ENCODE measurements at regions not wholly inside any gene's neighbourhood (a gene's known extent, or its start where the extent isn't known, plus 50 kb on each side); places are given as distances from the start of the nearest gene placed in this dataset.

DNA sequence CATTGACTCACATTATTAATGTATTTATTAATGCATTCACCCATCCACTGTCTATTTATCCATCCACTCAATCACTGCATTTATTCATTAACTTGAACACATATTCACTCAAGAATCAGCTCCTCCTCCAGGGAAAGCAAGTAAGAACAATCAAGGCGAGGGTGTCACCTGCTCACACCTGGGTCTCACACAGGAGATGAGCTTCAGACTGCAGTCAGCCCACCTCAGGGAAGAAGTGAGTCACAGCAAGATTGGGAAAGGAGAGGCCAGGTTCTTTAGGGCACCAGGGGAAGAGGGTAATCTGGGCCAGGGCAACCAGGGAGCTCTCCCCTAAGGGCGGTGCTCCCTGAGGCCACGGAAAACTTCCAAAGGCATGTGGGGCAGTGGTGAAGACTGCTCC lies 367.3 kb downstream of the BCL11B start:
- TF ChIP-seq, protein P1, sequence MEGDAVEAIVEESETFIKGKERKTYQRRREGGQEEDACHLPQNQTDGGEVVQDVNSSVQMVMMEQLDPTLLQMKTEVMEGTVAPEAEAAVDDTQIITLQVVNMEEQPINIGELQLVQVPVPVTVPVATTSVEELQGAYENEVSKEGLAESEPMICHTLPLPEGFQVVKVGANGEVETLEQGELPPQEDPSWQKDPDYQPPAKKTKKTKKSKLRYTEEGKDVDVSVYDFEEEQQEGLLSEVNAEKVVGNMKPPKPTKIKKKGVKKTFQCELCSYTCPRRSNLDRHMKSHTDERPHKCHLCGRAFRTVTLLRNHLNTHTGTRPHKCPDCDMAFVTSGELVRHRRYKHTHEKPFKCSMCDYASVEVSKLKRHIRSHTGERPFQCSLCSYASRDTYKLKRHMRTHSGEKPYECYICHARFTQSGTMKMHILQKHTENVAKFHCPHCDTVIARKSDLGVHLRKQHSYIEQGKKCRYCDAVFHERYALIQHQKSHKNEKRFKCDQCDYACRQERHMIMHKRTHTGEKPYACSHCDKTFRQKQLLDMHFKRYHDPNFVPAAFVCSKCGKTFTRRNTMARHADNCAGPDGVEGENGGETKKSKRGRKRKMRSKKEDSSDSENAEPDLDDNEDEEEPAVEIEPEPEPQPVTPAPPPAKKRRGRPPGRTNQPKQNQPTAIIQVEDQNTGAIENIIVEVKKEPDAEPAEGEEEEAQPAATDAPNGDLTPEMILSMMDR (IDR thresholded peaks at IDR 0.05; ENCODE audit: poor library complexity, severe bottlenecking): no peak
- TF ChIP-seq POLR2AphosphoS5 (IDR thresholded peaks at IDR 0.05) (no peak), EP300 (conservative IDR thresholded peaks at IDR 0.05; ENCODE audit: poor library complexity, severe bottlenecking) (no peak), EZH2 (IDR thresholded peaks at IDR 0.05; ENCODE audit: borderline replicate concordance, insufficient read depth, low read length, poor library complexity, severe bottlenecking) (no peak), SMC3 (conservative IDR thresholded peaks at IDR 0.05; ENCODE audit: poor library complexity) (no peak), RAD21 (conservative IDR thresholded peaks at IDR 0.05) (no peak), TAF1 (IDR thresholded peaks at IDR 0.05; ENCODE audit: low read depth) (no peak)
- TF ChIP-seq, protein P2, sequence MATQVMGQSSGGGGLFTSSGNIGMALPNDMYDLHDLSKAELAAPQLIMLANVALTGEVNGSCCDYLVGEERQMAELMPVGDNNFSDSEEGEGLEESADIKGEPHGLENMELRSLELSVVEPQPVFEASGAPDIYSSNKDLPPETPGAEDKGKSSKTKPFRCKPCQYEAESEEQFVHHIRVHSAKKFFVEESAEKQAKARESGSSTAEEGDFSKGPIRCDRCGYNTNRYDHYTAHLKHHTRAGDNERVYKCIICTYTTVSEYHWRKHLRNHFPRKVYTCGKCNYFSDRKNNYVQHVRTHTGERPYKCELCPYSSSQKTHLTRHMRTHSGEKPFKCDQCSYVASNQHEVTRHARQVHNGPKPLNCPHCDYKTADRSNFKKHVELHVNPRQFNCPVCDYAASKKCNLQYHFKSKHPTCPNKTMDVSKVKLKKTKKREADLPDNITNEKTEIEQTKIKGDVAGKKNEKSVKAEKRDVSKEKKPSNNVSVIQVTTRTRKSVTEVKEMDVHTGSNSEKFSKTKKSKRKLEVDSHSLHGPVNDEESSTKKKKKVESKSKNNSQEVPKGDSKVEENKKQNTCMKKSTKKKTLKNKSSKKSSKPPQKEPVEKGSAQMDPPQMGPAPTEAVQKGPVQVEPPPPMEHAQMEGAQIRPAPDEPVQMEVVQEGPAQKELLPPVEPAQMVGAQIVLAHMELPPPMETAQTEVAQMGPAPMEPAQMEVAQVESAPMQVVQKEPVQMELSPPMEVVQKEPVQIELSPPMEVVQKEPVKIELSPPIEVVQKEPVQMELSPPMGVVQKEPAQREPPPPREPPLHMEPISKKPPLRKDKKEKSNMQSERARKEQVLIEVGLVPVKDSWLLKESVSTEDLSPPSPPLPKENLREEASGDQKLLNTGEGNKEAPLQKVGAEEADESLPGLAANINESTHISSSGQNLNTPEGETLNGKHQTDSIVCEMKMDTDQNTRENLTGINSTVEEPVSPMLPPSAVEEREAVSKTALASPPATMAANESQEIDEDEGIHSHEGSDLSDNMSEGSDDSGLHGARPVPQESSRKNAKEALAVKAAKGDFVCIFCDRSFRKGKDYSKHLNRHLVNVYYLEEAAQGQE (IDR thresholded peaks at IDR 0.05; ENCODE audit: borderline replicate concordance): no peak

Measured in neural cell (in vitro differentiated cells).